Epidermal melanocyte (primary cell): ENCODE measurements at regions not wholly inside any gene's neighbourhood (a gene's known extent, or its start where the extent isn't known, plus 50 kb on each side); places are given as distances from the start of the nearest gene placed in this dataset.
"Not testable (repeated sequence)": the region's sequence is repeated elsewhere in the genome, so short reads cannot be mapped to it uniquely, and the experiment has no call there.

ENCODE experiments used
- DNase-seq: peaks from one replicate; pipeline ENCODE4 v3.0.0; 2011; ENCODE audit warnings: low spot score; ENCODE audit not compliant: insufficient read length

GRCh38 chr7:110432061-110432553 lies 658.8 kb upstream of the LRRN3 start:
- DNase-seq = no peak

GRCh38 chr7:110438926-110439325 lies 652.0 kb upstream of the LRRN3 start:
- DNase-seq = not testable (repeated sequence)

GRCh38 chr7:110442381-110442837 lies 648.5 kb upstream of the LRRN3 start:
- DNase-seq = no peak

GRCh38 chr7:110446658-110447057 lies 644.3 kb upstream of the LRRN3 start:
- DNase-seq = no peak

GRCh38 chr7:110448918-110449317 lies 642.0 kb upstream of the LRRN3 start:
- DNase-seq = no peak

GRCh38 chr7:110454713-110455112 lies 636.2 kb upstream of the LRRN3 start:
- DNase-seq = no peak

- no peak for DNase-seq
Measured at GRCh38 chr7:110461621-110462020, 629.3 kb upstream of the LRRN3 start.

- DNase-seq = no peak
Measured at GRCh38 chr7:110470420-110470819, 620.5 kb upstream of the LRRN3 start.

GRCh38 chr7:110472419-110472818 lies 618.5 kb upstream of the LRRN3 start:
- DNase-seq = not testable (repeated sequence)

GRCh38 chr7:110480964-110481363 lies 610.0 kb upstream of the LRRN3 start:
- DNase-seq = no peak

- DNase-seq = no peak
Measured at GRCh38 chr7:110483553-110483952, 607.4 kb upstream of the LRRN3 start.

GRCh38 chr7:110484356-110484755 lies 606.6 kb upstream of the LRRN3 start:
- no peak for DNase-seq

- DNase-seq = no peak
Measured at GRCh38 chr7:110486549-110486948, 604.4 kb upstream of the LRRN3 start.

- DNase-seq = no peak
Measured at GRCh38 chr7:110502888-110503465, 588.0 kb upstream of the LRRN3 start.

GRCh38 chr7:110507369-110507768 lies 583.6 kb upstream of the LRRN3 start:
- no peak for DNase-seq

- DNase-seq = no peak
Measured at GRCh38 chr7:110507832-110508231, 583.1 kb upstream of the LRRN3 start.

- DNase-seq = not testable (repeated sequence)
Measured at GRCh38 chr7:110514975-110515551, 575.9 kb upstream of the LRRN3 start.

- no peak for DNase-seq
Measured at GRCh38 chr7:110519851-110520250, 571.1 kb upstream of the LRRN3 start.

- DNase-seq = no peak
Measured at GRCh38 chr7:110521357-110521911, 569.5 kb upstream of the LRRN3 start.

GRCh38 chr7:110522061-110522760 lies 568.7 kb upstream of the LRRN3 start:
- DNase-seq = no peak

GRCh38 chr7:110522761-110523200 lies 568.1 kb upstream of the LRRN3 start:
- DNase-seq = no peak

GRCh38 chr7:110529175-110529574 lies 561.8 kb upstream of the LRRN3 start:
- DNase-seq = no peak
